H1 (cell line): ENCODE measurements at regions not wholly inside any gene's neighbourhood (a gene's known extent, or its start where the extent isn't known, plus 50 kb on each side); places are given as distances from the start of the nearest gene placed in this dataset.

Experiments used
- CTCF ChIA-PET: fragments of 300-600 bp; sonication (Branson Sonifier 250); formaldehyde crosslinking; loops from one replicate; lab custom pipeline; 2021; ENCODE audit not compliant: partially characterized antibody; lab: Charles Lee
- POLR2A ChIA-PET: fragments of 300-600 bp; sonication (Branson Sonifier 250); formaldehyde crosslinking; loops from one replicate; lab custom pipeline; 2021; ENCODE audit warnings: inconsistent platforms; ENCODE audit not compliant: partially characterized antibody; lab: Charles Lee
- DNase-seq, 2 experiments: peaks; one replicate each; pipeline versions ENCODE4 v3.0.0 to v3.0.0-alpha.2; 2010 to 2022; ENCODE audit warnings: low spot score in 2 of 2, low read depth in 1 of 2, mixed read lengths in 1 of 2
- FAIRE-seq: peaks from 2 replicates; lab custom pipeline; 2011; peaks lifted over from hg19 to GRCh38; lab: Jason Lieb, UNC
- H2AFZ ChIP-seq: 2 replicates; pipeline ENCODE4 v1.8.1; 2012; ENCODE audit warnings: low read length, inconsistent platforms
- H2AK5ac ChIP-seq: 2 replicates; pipeline ENCODE4 v1.6.1; 2013; ENCODE audit warnings: low read depth, low read length
- H2BK120ac ChIP-seq: replicated peaks from 2 replicates; pipeline ENCODE3; 2013; ENCODE audit warnings: low read depth, low read length, inconsistent platforms
- H2BK12ac ChIP-seq: 2 replicates; pipeline ENCODE4 v1.6.1; 2013; ENCODE audit warnings: low read depth, low read length
- H2BK15ac ChIP-seq: 2 replicates; pipeline ENCODE4 v1.6.1; 2013; ENCODE audit warnings: low read length
- H2BK20ac ChIP-seq: 2 replicates; pipeline ENCODE4 v1.6.1; 2013; ENCODE audit warnings: low read length
- H2BK5ac ChIP-seq: 2 replicates; pipeline ENCODE4 v1.6.1; 2013; ENCODE audit warnings: low read depth, low read length
- H3K14ac ChIP-seq: 2 replicates; pipeline ENCODE4 v1.6.1; 2013; ENCODE audit warnings: inconsistent platforms; ENCODE audit not compliant: insufficient read length
- H3K18ac ChIP-seq: 2 replicates; pipeline ENCODE4 v1.6.1; 2013; ENCODE audit warnings: low read length; ENCODE audit errors: extremely low read depth
- H3K23ac ChIP-seq: 2 replicates; pipeline ENCODE4 v1.6.1; 2013; ENCODE audit warnings: inconsistent platforms; ENCODE audit not compliant: insufficient read length
- H3K23me2 ChIP-seq: 2 replicates; pipeline ENCODE4 v1.6.1; 2013; ENCODE audit warnings: low read depth, low read length
- H3K27ac ChIP-seq: 2 replicates; pipeline ENCODE4 v1.6.1; 2011; ENCODE audit warnings: low read depth, low read length, inconsistent platforms
- H3K27me3 ChIP-seq, 4 experiments: replicated peaks in 1 of 4; 1 replicate in 1 of 4; 2 replicates in 3 of 4; pipeline versions ENCODE4 v1.6.1 to v1.8.1; 2011 to 2013; ENCODE audit warnings: low read length in 3 of 4, mild to moderate bottlenecking in 3 of 4, inconsistent platforms in 2 of 4, mixed read lengths in 2 of 4, moderate library complexity in 1 of 4; ENCODE audit not compliant: control insufficient read depth in 3 of 4, insufficient read depth in 3 of 4; ENCODE audit errors: extremely low read depth in 1 of 4
- H3K36me3 ChIP-seq, 4 experiments: 2 replicates each; pipeline versions ENCODE4 v1.6.1 to v1.8.1; 2011 to 2013; ENCODE audit warnings: mild to moderate bottlenecking in 4 of 4, low read length in 3 of 4, moderate library complexity in 2 of 4, control low read depth in 1 of 4, inconsistent platforms in 1 of 4; ENCODE audit not compliant: insufficient read depth in 4 of 4, control insufficient read depth in 2 of 4
- H3K4ac ChIP-seq: replicated peaks from 2 replicates; pipeline ENCODE3; 2013; ENCODE audit warnings: low read length, low read depth, mixed read lengths, inconsistent platforms; ENCODE audit not compliant: insufficient read length
- H3K4me1 ChIP-seq, 4 experiments: replicated peaks in 1 of 4; 1 replicate in 1 of 4; 2 replicates in 3 of 4; pipeline versions ENCODE4 v1.6.1 to v1.8.1; 2011 to 2013; ENCODE audit warnings: low read length in 3 of 4, inconsistent platforms in 2 of 4, mixed read lengths in 1 of 4; ENCODE audit not compliant: insufficient read depth in 4 of 4, control insufficient read depth in 3 of 4
- H3K4me2 ChIP-seq, 2 experiments: 2 replicates each; pipeline versions ENCODE4 v1.6.1 to v1.8.1; 2011 to 2013; ENCODE audit warnings: low read depth in 2 of 2, low read length in 2 of 2, control low read depth in 1 of 2, inconsistent platforms in 1 of 2, mild to moderate bottlenecking in 1 of 2; ENCODE audit not compliant: insufficient read depth in 1 of 2
- H3K4me3 ChIP-seq, 4 experiments: fragments of 200-600, 300-600 bp in 1 of 4; sonication (generic), shearing (Covaris generic), sonication (Bioruptor Twin) in 1 of 4; 2 replicates each; pipeline versions ENCODE4 v1.5.1 to v1.8.1; 2011 to 2016; ENCODE audit warnings: low read length in 4 of 4, low read depth in 3 of 4, control low read depth in 2 of 4, inconsistent platforms in 2 of 4, mild to moderate bottlenecking in 2 of 4, mixed read lengths in 1 of 4, moderate library complexity in 1 of 4; ENCODE audit not compliant: insufficient read depth in 2 of 4; ENCODE audit errors: extremely low read depth in 1 of 4
- H3K56ac ChIP-seq: replicated peaks from 2 replicates; pipeline ENCODE3; 2013; ENCODE audit warnings: low read depth, mild to moderate bottlenecking, mixed read lengths, low read length, inconsistent platforms; ENCODE audit not compliant: insufficient read length
- H3K79me1 ChIP-seq: 2 replicates; pipeline ENCODE4 v1.6.1; 2013; ENCODE audit warnings: low read depth, low read length, control low read depth
- H3K79me2 ChIP-seq, 2 experiments: 2 replicates each; pipeline versions ENCODE4 v1.6.1 to v1.8.1; 2012 to 2013; ENCODE audit warnings: low read length in 2 of 2, mild to moderate bottlenecking in 2 of 2, inconsistent platforms in 1 of 2; ENCODE audit not compliant: insufficient read depth in 2 of 2, control insufficient read depth in 1 of 2
- H3K9ac ChIP-seq, 4 experiments: replicated peaks in 1 of 4; 1 replicate in 1 of 4; 2 replicates in 3 of 4; pipeline versions ENCODE4 v1.6.1 to v1.8.1; 2011 to 2013; ENCODE audit warnings: low read depth in 3 of 4, low read length in 3 of 4, control low read depth in 2 of 4, mild to moderate bottlenecking in 2 of 4, moderate library complexity in 2 of 4, inconsistent platforms in 1 of 4; ENCODE audit errors: extremely low read depth in 1 of 4
- H3K9me3 ChIP-seq, 2 experiments: 2 replicates each; pipeline versions ENCODE4 v1.6.1 to v1.8.1; 2012 to 2013; ENCODE audit warnings: mild to moderate bottlenecking in 2 of 2, moderate library complexity in 2 of 2, control low read depth in 1 of 2, inconsistent platforms in 1 of 2, low read depth in 1 of 2, low read length in 1 of 2, mixed read lengths in 1 of 2; ENCODE audit not compliant: insufficient read depth in 2 of 2
- H4K20me1 ChIP-seq, 2 experiments: replicated peaks in 1 of 2; 2 replicates each; pipeline versions ENCODE3 to v1.8.1; 2011 to 2013; ENCODE audit warnings: inconsistent platforms in 2 of 2, low read length in 2 of 2, mild to moderate bottlenecking in 1 of 2; ENCODE audit not compliant: insufficient read depth in 2 of 2, control insufficient read depth in 1 of 2
- H4K5ac ChIP-seq: 2 replicates; pipeline ENCODE4 v1.6.1; 2013; ENCODE audit warnings: low read length, low read depth, mixed read lengths, inconsistent platforms; ENCODE audit not compliant: insufficient read length
- H4K8ac ChIP-seq: 2 replicates; pipeline ENCODE4 v1.8.0; 2013; ENCODE audit warnings: mild to moderate bottlenecking, moderate library complexity, low read length, inconsistent platforms; ENCODE audit not compliant: insufficient read depth; ENCODE audit errors: extremely low read depth
- H4K91ac ChIP-seq: replicated peaks from 2 replicates; pipeline ENCODE3; 2013; ENCODE audit warnings: low read length, mixed read lengths, inconsistent platforms; ENCODE audit not compliant: insufficient read length
- ASH2L ChIP-seq: fragments of 200-600, 300-600 bp; sonication (generic); IDR thresholded peaks from one replicate; pipeline ENCODE4 v1.7.1; 2017; ENCODE audit warnings: low read length
- BCL11A ChIP-seq, 2 experiments: IDR thresholded peaks; one replicate each; pipeline ENCODE4 v1.6.1; 2011; ENCODE audit warnings: low read depth in 2 of 2, low read length in 2 of 2, mild to moderate bottlenecking in 2 of 2
- BRCA1 ChIP-seq: IDR thresholded peaks from 2 replicates; pipeline ENCODE4 v1.6.1; 2012; ENCODE audit warnings: low read depth, low read length, improper control_type of control experiment
- CTCF ChIP-seq, 3 experiments: IDR thresholded peaks; 1 replicate in 2 of 3; 2 replicates in 1 of 3; pipeline versions ENCODE4 v1.5.1 to v1.6.1; 2011; ENCODE audit warnings: low read length in 3 of 3, mild to moderate bottlenecking in 3 of 3, inconsistent platforms in 2 of 3, low read depth in 1 of 3, moderate library complexity in 1 of 3; ENCODE audit not compliant: insufficient read depth in 1 of 3; ENCODE audit errors: control extremely low read depth in 1 of 3
- JUN ChIP-seq: IDR thresholded peaks from 2 replicates; pipeline ENCODE4 v1.6.1; 2011; ENCODE audit warnings: low read depth, mild to moderate bottlenecking, improper control_type of control experiment, low read length
- KDM1A ChIP-seq: fragments of 200-600, 300-600 bp; sonication (generic); IDR thresholded peaks from 2 replicates; pipeline ENCODE4 v1.7.1; 2016; ENCODE audit warnings: mild to moderate bottlenecking, low read length, borderline replicate concordance
- MAFK ChIP-seq: IDR thresholded peaks from 2 replicates; pipeline ENCODE4 v1.6.1; 2012; ENCODE audit warnings: low read depth, mild to moderate bottlenecking, improper control_type of control experiment, low read length
- POLR2AphosphoS5 ChIP-seq: IDR thresholded peaks from 2 replicates; pipeline ENCODE4 v1.6.1; 2011; ENCODE audit warnings: low read depth, low read length
- RBBP5 ChIP-seq: IDR thresholded peaks from 2 replicates; pipeline ENCODE4 v1.7.1; 2012; ENCODE audit warnings: low read depth, mild to moderate bottlenecking, inconsistent platforms, low read length, moderate library complexity, borderline replicate concordance
- RFX5 ChIP-seq: IDR thresholded peaks from 2 replicates; pipeline ENCODE4 v1.6.1; 2011; ENCODE audit warnings: low read depth, low read length, improper control_type of control experiment, borderline replicate concordance
- SP4 ChIP-seq: IDR thresholded peaks from 2 replicates; pipeline ENCODE4 v1.6.1; 2012; ENCODE audit warnings: low read length, inconsistent platforms
- SRF ChIP-seq: IDR thresholded peaks from 2 replicates; pipeline ENCODE4 v1.6.1; 2011; ENCODE audit warnings: mild to moderate bottlenecking, low read depth, low read length, moderate library complexity
- TAF1 ChIP-seq: IDR thresholded peaks from 2 replicates; pipeline ENCODE4 v1.6.1; 2011; ENCODE audit warnings: mild to moderate bottlenecking, low read depth, low read length
- TBP ChIP-seq: IDR thresholded peaks from 2 replicates; pipeline ENCODE4 v1.6.1; 2011; ENCODE audit warnings: low read depth, low read length, improper control_type of control experiment
- WGBS, 2 experiments: shearing (Covaris generic) in 1 of 2; methylation state at CpG; one replicate each; pipeline versions ENCODE4 v1.1.6 to v1.1.7; 2013 to 2015; ENCODE audit warnings: low lambda C conversion rate in 2 of 2, mixed read lengths in 2 of 2, inconsistent platforms in 1 of 2, low coverage in 1 of 2, missing lambda C conversion rate in 1 of 2; ENCODE audit not compliant: insufficient replicate concordance in 2 of 2, insufficient coverage in 1 of 2, insufficient read length in 1 of 2; ENCODE audit errors: extremely low coverage in 1 of 2, missing lambda C conversion rate in 1 of 2; 5-methylcytosine and 5-hydroxymethylcytosine counted together

- Histone ChIP-seq H3K36me3 (no peaks in the 10 kb centered on the region), H3K4me1 (no peaks in the 10 kb centered on the region; a peak in 1 of 7 replicates), H3K23me2 (no peaks in the 10 kb centered on the region), H4K5ac (no peak overlapping the region), H3K4ac (no peak overlapping the region), H3K56ac (no peak overlapping the region), H3K9me3 (0 out of 4 replicates have a peak, but pooled peaks cover 0 to under 1% of the 10 kb centered on the region in 2 experiments), H2AK5ac (no peak overlapping the region), H4K20me1 (no peaks in the 10 kb centered on the region), H2AFZ (no peak overlapping the region), H2BK12ac (no peak overlapping the region), H4K91ac (no peak overlapping the region), H2BK120ac (no peak overlapping the region), H3K18ac (no peak overlapping the region), H3K79me2 (no peaks in the 10 kb centered on the region), H2BK20ac (no peak overlapping the region), H4K8ac (no peak overlapping the region), H2BK5ac (no peak overlapping the region), H3K27me3 (no peaks in the 10 kb centered on the region), H3K4me2 (no peak overlapping the region), H3K14ac (no peak overlapping the region), H3K79me1 (no peaks in the 10 kb centered on the region), H3K23ac (no peak overlapping the region), H3K4me3 (no peak overlapping the region), H3K9ac (no peak overlapping the region), H3K27ac (no peak overlapping the region), H2BK15ac (no peak overlapping the region)
- WGBS, 2 experiments = 92% methylated on average over 3 of the region's 3 CpGs; no CpG with 5 or more reads in 1 of the 2 experiments
- ChIA-PET POLR2A (no interaction called here), CTCF (no interaction called here)
- DNase-seq (no peak), FAIRE-seq (no peak)
- TF ChIP-seq SRF (no peak), KDM1A (no peak), RFX5 (no peak), ASH2L (no peak), TBP (no peak), MAFK (no peak), SP4 (no peak), POLR2AphosphoS5 (no peak), TAF1 (no peak), RBBP5 (no peak), JUN (no peak), BRCA1 (no peak), CTCF (IDR thresholded peaks at IDR 0.05; ENCODE audit: control extremely low read depth in 1 of 3, insufficient read depth in 1 of 3, low read depth in 1 of 3, low read length in 3 of 3) (no peak), BCL11A (IDR thresholded peaks at IDR 0.05; ENCODE audit: low read depth in 2 of 2, low read length in 2 of 2) (no peak)
Measured at GRCh38 chr17:33473061-33473460, 180.0 kb upstream of the ASIC2 start.
